ENCODE measurements at regions not wholly inside any gene's neighbourhood (a gene's known extent, or its start where the extent isn't known, plus 50 kb on each side); places are given as distances from the start of the nearest gene placed in this dataset.

GRCh38 chr6:43869079-43869710 is 99.2 kb downstream of the VEGFA start:
- no peak for DNase-seq (ENCODE audit: low spot score)

GRCh38 chr6:43868467-43868866 is 98.5 kb downstream of the VEGFA start:
- DNase-seq (ENCODE audit: low spot score) = no peak

GRCh38 chr6:43867996-43868395 is 98.0 kb downstream of the VEGFA start:
- no peak for DNase-seq (ENCODE audit: low spot score)

- DNase-seq (ENCODE audit: low spot score) = no peak
Observed at GRCh38 chr6:43867246-43867645, 97.2 kb downstream of the VEGFA start.

- DNase-seq (ENCODE audit: low spot score) = no peak
Observed at GRCh38 chr6:43865932-43866645, 96.1 kb downstream of the VEGFA start.

GRCh38 chr6:43865086-43865485 is 95.1 kb downstream of the VEGFA start:
- no peak for DNase-seq (ENCODE audit: low spot score)

GRCh38 chr6:43862925-43863324 is 92.9 kb downstream of the VEGFA start:
- DNase-seq (ENCODE audit: low spot score) = no peak

GRCh38 chr6:43861212-43861894 is 91.3 kb downstream of the VEGFA start:
- no peak for DNase-seq (ENCODE audit: low spot score)

GRCh38 chr6:43860285-43860684 is 90.3 kb downstream of the VEGFA start:
- DNase-seq (ENCODE audit: low spot score) = no peak

GRCh38 chr6:43859213-43859612 is 89.2 kb downstream of the VEGFA start:
- no peak for DNase-seq (ENCODE audit: low spot score)

GRCh38 chr6:43858161-43859153 is 88.4 kb downstream of the VEGFA start:
- no peak for DNase-seq (ENCODE audit: low spot score)

GRCh38 chr6:43856005-43856765 is 86.2 kb downstream of the VEGFA start:
- DNase-seq (ENCODE audit: low spot score) = no peak

GRCh38 chr6:43855247-43855646 is 85.2 kb downstream of the VEGFA start:
- DNase-seq (ENCODE audit: low spot score) = no peak

GRCh38 chr6:43853066-43853650 is 83.1 kb downstream of the VEGFA start:
- no peak for DNase-seq (ENCODE audit: low spot score)

GRCh38 chr6:43852350-43852864 is 82.4 kb downstream of the VEGFA start:
- no peak for DNase-seq (ENCODE audit: low spot score)

GRCh38 chr6:43851204-43851865 is 81.3 kb downstream of the VEGFA start:
- DNase-seq (ENCODE audit: low spot score) = peak; percentile 98

GRCh38 chr6:43850314-43851203 is 80.5 kb downstream of the VEGFA start:
- DNase-seq (ENCODE audit: low spot score) = no peak

GRCh38 chr6:43849844-43850243 is 79.8 kb downstream of the VEGFA start:
- no peak for DNase-seq (ENCODE audit: low spot score)
